T-helper 2 cell treated with Interferon-gamma antibody and Interleukin-4, amounts not matched to agents 5 μg/mL and 100 μg/mL, for 36 hours (primary cell): ENCODE measurements at regions not wholly inside any gene's neighbourhood (a gene's known extent, or its start where the extent isn't known, plus 50 kb on each side); places are given as distances from the start of the nearest gene placed in this dataset.

ENCODE experiments used
- DNase-seq: peaks from one replicate; pipeline ENCODE4 v3.0.0; 2021; ENCODE audit warnings: low spot score
- H3K27ac Mint-ChIP-seq: one replicate; pipeline ENCODE4 v1.8.0; 2021; ENCODE audit warnings: mild to moderate bottlenecking, mixed read lengths
- H3K27me3 Mint-ChIP-seq: one replicate; pipeline ENCODE4 v1.8.0; 2021; ENCODE audit warnings: low read depth, mixed read lengths
- H3K36me3 Mint-ChIP-seq: one replicate; pipeline ENCODE4 v1.8.0; 2021; ENCODE audit warnings: low read depth, mixed read lengths
- H3K4me1 Mint-ChIP-seq: one replicate; pipeline ENCODE4 v1.8.0; 2021; ENCODE audit warnings: low read depth, mixed read lengths
- H3K4me3 Mint-ChIP-seq: one replicate; pipeline ENCODE4 v1.8.0; 2022; ENCODE audit warnings: mild to moderate bottlenecking, moderate library complexity, mixed read lengths
- H3K9me3 Mint-ChIP-seq: one replicate; pipeline ENCODE4 v1.8.0; 2021; ENCODE audit warnings: mixed read lengths

- H3K4me1 Mint-ChIP-seq, result peaks cover 2% of the 10 kb centered on the region
- peaks cover 15% of the 10 kb centered on the region for H3K36me3 Mint-ChIP-seq
- no peak overlapping the region for H3K4me3 Mint-ChIP-seq
- no peak overlapping the region for H3K27ac Mint-ChIP-seq
- H3K9me3 Mint-ChIP-seq, result no peaks in the 10 kb centered on the region
- no peaks in the 10 kb centered on the region for H3K27me3 Mint-ChIP-seq
- DNase-seq, result no peak
Observed at GRCh38 chr13:73687929-73688328, 446.3 kb downstream of the KLF12 start.

- Mint-ChIP-seq H3K36me3 (peaks cover 14% of the 10 kb centered on the region), H3K27me3 (no peaks in the 10 kb centered on the region), H3K4me3 (no peak overlapping the region), H3K4me1 (peaks cover 2% of the 10 kb centered on the region), H3K27ac (no peak overlapping the region), H3K9me3 (no peaks in the 10 kb centered on the region)
- DNase-seq, result no peak
Observed at GRCh38 chr13:73687087-73687486, 447.1 kb downstream of the KLF12 start.

- Mint-ChIP-seq H3K4me1 (peaks cover 2% of the 10 kb centered on the region), H3K4me3 (no peak overlapping the region), H3K36me3 (peaks cover 14% of the 10 kb centered on the region), H3K9me3 (no peaks in the 10 kb centered on the region), H3K27me3 (no peaks in the 10 kb centered on the region), H3K27ac (no peak overlapping the region)
- DNase-seq, result no peak
Observed at GRCh38 chr13:73684750-73685149, 449.5 kb downstream of the KLF12 start.

GRCh38 chr13:73684286-73684685 lies 449.9 kb downstream of the KLF12 start:
- DNase-seq, result no peak
- Mint-ChIP-seq H3K27ac (no peak overlapping the region), H3K9me3 (no peaks in the 10 kb centered on the region), H3K4me3 (no peak overlapping the region), H3K27me3 (no peaks in the 10 kb centered on the region), H3K4me1 (peaks cover 2% of the 10 kb centered on the region), H3K36me3 (peaks cover 11% of the 10 kb centered on the region)

GRCh38 chr13:73683746-73684145 lies 450.5 kb downstream of the KLF12 start:
- Mint-ChIP-seq H3K4me3 (no peak overlapping the region), H3K27ac (no peak overlapping the region), H3K4me1 (peaks cover 2% of the 10 kb centered on the region), H3K9me3 (no peaks in the 10 kb centered on the region), H3K36me3 (peaks cover 10% of the 10 kb centered on the region), H3K27me3 (no peaks in the 10 kb centered on the region)
- no peak for DNase-seq

- Mint-ChIP-seq H3K27me3 (no peaks in the 10 kb centered on the region), H3K27ac (no peak overlapping the region), H3K36me3 (peaks cover 10% of the 10 kb centered on the region), H3K4me1 (no peaks in the 10 kb centered on the region), H3K9me3 (no peaks in the 10 kb centered on the region), H3K4me3 (no peak overlapping the region)
- DNase-seq, result no peak
Observed at GRCh38 chr13:73681779-73682178, 452.4 kb downstream of the KLF12 start.

GRCh38 chr13:73681015-73681414 lies 453.2 kb downstream of the KLF12 start:
- Mint-ChIP-seq H3K36me3 (peaks cover 10% of the 10 kb centered on the region), H3K27ac (no peak overlapping the region)

GRCh38 chr13:73677048-73677601 lies 457.1 kb downstream of the KLF12 start:
- Mint-ChIP-seq H3K27ac (no peak overlapping the region), H3K27me3 (peaks cover 3% of the 10 kb centered on the region), H3K9me3 (no peaks in the 10 kb centered on the region), H3K4me1 (no peaks in the 10 kb centered on the region), H3K4me3 (no peak overlapping the region), H3K36me3 (peaks cover 5% of the 10 kb centered on the region)
- DNase-seq, result no peak

More at GRCh38 chr13:73681015-73681414, 453.2 kb downstream of the KLF12 start:
- no peak for DNase-seq
- H3K9me3 Mint-ChIP-seq, result no peaks in the 10 kb centered on the region
- H3K27me3 Mint-ChIP-seq, result no peaks in the 10 kb centered on the region
- H3K4me1 Mint-ChIP-seq, result no peaks in the 10 kb centered on the region
- no peak overlapping the region for H3K4me3 Mint-ChIP-seq

- peaks cover 3% of the 10 kb centered on the region for H3K27me3 Mint-ChIP-seq
- H3K4me3 Mint-ChIP-seq, result no peak overlapping the region
- no peak for DNase-seq
- H3K27ac Mint-ChIP-seq, result no peak overlapping the region
- H3K9me3 Mint-ChIP-seq, result no peaks in the 10 kb centered on the region
- H3K4me1 Mint-ChIP-seq, result no peaks in the 10 kb centered on the region
- H3K36me3 Mint-ChIP-seq, result peaks cover 5% of the 10 kb centered on the region
Observed at GRCh38 chr13:73676550-73677047, 457.6 kb downstream of the KLF12 start.

GRCh38 chr13:73675821-73676220 lies 458.4 kb downstream of the KLF12 start:
- Mint-ChIP-seq H3K4me1 (no peaks in the 10 kb centered on the region), H3K9me3 (no peaks in the 10 kb centered on the region), H3K36me3 (peaks cover 5% of the 10 kb centered on the region), H3K27me3 (peaks cover 3% of the 10 kb centered on the region), H3K27ac (no peak overlapping the region), H3K4me3 (no peak overlapping the region)
- DNase-seq, result no peak

- peaks cover 3% of the 10 kb centered on the region for H3K27me3 Mint-ChIP-seq
- no peak for DNase-seq
Observed at GRCh38 chr13:73674570-73674969, 459.6 kb downstream of the KLF12 start.

GRCh38 chr13:73673931-73674330 lies 460.3 kb downstream of the KLF12 start:
- no peak for DNase-seq
- H3K4me3 Mint-ChIP-seq, result no peak overlapping the region
- H3K4me1 Mint-ChIP-seq, result no peaks in the 10 kb centered on the region
- no peaks in the 10 kb centered on the region for H3K9me3 Mint-ChIP-seq
- no peaks in the 10 kb centered on the region for H3K36me3 Mint-ChIP-seq
- no peak overlapping the region for H3K27ac Mint-ChIP-seq
- peaks cover 6% of the 10 kb centered on the region for H3K27me3 Mint-ChIP-seq

More at GRCh38 chr13:73674570-73674969, 459.6 kb downstream of the KLF12 start:
- Mint-ChIP-seq H3K27ac (no peak overlapping the region), H3K36me3 (no peaks in the 10 kb centered on the region), H3K4me3 (no peak overlapping the region), H3K4me1 (no peaks in the 10 kb centered on the region), H3K9me3 (no peaks in the 10 kb centered on the region)

GRCh38 chr13:73672492-73672891 lies 461.7 kb downstream of the KLF12 start:
- Mint-ChIP-seq H3K4me1 (no peaks in the 10 kb centered on the region), H3K27me3 (peaks cover 11% of the 10 kb centered on the region), H3K4me3 (no peak overlapping the region), H3K27ac (no peak overlapping the region), H3K36me3 (no peaks in the 10 kb centered on the region), H3K9me3 (no peaks in the 10 kb centered on the region)
- DNase-seq, result no peak

GRCh38 chr13:73671732-73672131 lies 462.5 kb downstream of the KLF12 start:
- Mint-ChIP-seq H3K27me3 (peaks cover 11% of the 10 kb centered on the region), H3K27ac (no peak overlapping the region), H3K4me1 (no peaks in the 10 kb centered on the region), H3K9me3 (no peaks in the 10 kb centered on the region), H3K4me3 (no peak overlapping the region), H3K36me3 (no peaks in the 10 kb centered on the region)
- DNase-seq, result no peak

GRCh38 chr13:73671011-73671410 lies 463.2 kb downstream of the KLF12 start:
- H3K9me3 Mint-ChIP-seq, result no peaks in the 10 kb centered on the region
- peaks cover 14% of the 10 kb centered on the region for H3K27me3 Mint-ChIP-seq
- no peaks in the 10 kb centered on the region for H3K36me3 Mint-ChIP-seq
- H3K27ac Mint-ChIP-seq, result no peak overlapping the region
- no peak for DNase-seq
- no peak overlapping the region for H3K4me3 Mint-ChIP-seq
- H3K4me1 Mint-ChIP-seq, result no peaks in the 10 kb centered on the region
